WTC11 (cell line): ENCODE measurements at regions not wholly inside any gene's neighbourhood (a gene's known extent, or its start where the extent isn't known, plus 50 kb on each side); places are given as distances from the start of the nearest gene placed in this dataset.

Source experiments
- ATF6 ChIP-seq: sonication (generic); formaldehyde crosslinking; IDR thresholded peaks from 2 replicates; pipeline ENCODE4 v1.8.1; 2023; ENCODE audit warnings: mild to moderate bottlenecking, missing genetic modification reagents
- FOXK1 ChIP-seq: sonication (generic); formaldehyde crosslinking; IDR thresholded peaks from 2 replicates; pipeline ENCODE4 v1.8.0; 2022; ENCODE audit warnings: mild to moderate bottlenecking, moderate library complexity, missing genetic modification reagents
- FOXP4 ChIP-seq: sonication (generic); formaldehyde crosslinking; IDR thresholded peaks from 2 replicates; pipeline ENCODE4 v1.8.0; 2022; ENCODE audit warnings: mild to moderate bottlenecking, missing genetic modification reagents
- TF ChIP-seq, protein P1 (sequence below): sonication (generic); formaldehyde crosslinking; IDR thresholded peaks from 2 replicates; pipeline ENCODE4 v1.8.0; 2022; ENCODE audit warnings: mild to moderate bottlenecking, missing genetic modification reagents
- TF ChIP-seq, protein P2 (sequence below): fragments of 200-600 bp; IDR thresholded peaks from 2 replicates; pipeline ENCODE4 v1.8.0; 2022; ENCODE audit warnings: antibody characterized with exemption

- no peak for TF ChIP-seq FOXP4 (CRISPR knock-in tag)
- no peak for TF ChIP-seq FOXK1
- TF ChIP-seq ATF6 (CRISPR knock-in tag): no peak
- TF ChIP-seq, protein P1, sequence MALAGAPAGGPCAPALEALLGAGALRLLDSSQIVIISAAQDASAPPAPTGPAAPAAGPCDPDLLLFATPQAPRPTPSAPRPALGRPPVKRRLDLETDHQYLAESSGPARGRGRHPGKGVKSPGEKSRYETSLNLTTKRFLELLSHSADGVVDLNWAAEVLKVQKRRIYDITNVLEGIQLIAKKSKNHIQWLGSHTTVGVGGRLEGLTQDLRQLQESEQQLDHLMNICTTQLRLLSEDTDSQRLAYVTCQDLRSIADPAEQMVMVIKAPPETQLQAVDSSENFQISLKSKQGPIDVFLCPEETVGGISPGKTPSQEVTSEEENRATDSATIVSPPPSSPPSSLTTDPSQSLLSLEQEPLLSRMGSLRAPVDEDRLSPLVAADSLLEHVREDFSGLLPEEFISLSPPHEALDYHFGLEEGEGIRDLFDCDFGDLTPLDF: no peak
- TF ChIP-seq, protein P2, sequence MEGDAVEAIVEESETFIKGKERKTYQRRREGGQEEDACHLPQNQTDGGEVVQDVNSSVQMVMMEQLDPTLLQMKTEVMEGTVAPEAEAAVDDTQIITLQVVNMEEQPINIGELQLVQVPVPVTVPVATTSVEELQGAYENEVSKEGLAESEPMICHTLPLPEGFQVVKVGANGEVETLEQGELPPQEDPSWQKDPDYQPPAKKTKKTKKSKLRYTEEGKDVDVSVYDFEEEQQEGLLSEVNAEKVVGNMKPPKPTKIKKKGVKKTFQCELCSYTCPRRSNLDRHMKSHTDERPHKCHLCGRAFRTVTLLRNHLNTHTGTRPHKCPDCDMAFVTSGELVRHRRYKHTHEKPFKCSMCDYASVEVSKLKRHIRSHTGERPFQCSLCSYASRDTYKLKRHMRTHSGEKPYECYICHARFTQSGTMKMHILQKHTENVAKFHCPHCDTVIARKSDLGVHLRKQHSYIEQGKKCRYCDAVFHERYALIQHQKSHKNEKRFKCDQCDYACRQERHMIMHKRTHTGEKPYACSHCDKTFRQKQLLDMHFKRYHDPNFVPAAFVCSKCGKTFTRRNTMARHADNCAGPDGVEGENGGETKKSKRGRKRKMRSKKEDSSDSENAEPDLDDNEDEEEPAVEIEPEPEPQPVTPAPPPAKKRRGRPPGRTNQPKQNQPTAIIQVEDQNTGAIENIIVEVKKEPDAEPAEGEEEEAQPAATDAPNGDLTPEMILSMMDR: no peak
Measured at GRCh38 chr3:24565053-24565452, 70.4 kb upstream of the THRB start.
